SK-N-SH treated with all-trans-retinoic acid at 6 μM for 48 hours (cell line): ENCODE measurements at regions not wholly inside any gene's neighbourhood (a gene's known extent, or its start where the extent isn't known, plus 50 kb on each side); places are given as distances from the start of the nearest gene placed in this dataset.

Experiments
- BACH2 ChIP-seq: fragments of 250-450 bp; sonication (Bioruptor Pico); IDR thresholded peaks from 2 replicates; pipeline ENCODE4 v1.9.0; 2021; ENCODE audit warnings: mild to moderate bottlenecking, borderline replicate concordance
- CSDC2 ChIP-seq: fragments of 250-450 bp; sonication (Bioruptor Pico); IDR thresholded peaks from 2 replicates; pipeline ENCODE4 v1.5.0; 2020; ENCODE audit warnings: mild to moderate bottlenecking, moderate library complexity
- GLIS3 ChIP-seq: fragments of 250-450 bp; sonication (Bioruptor Pico); IDR thresholded peaks from 2 replicates; pipeline ENCODE4 v1.5.0; 2020; ENCODE audit warnings: mild to moderate bottlenecking, moderate library complexity
- OSR1 ChIP-seq: fragments of 250-450 bp; sonication (Bioruptor Pico); IDR thresholded peaks from 2 replicates; pipeline ENCODE4 v1.8.0; 2022; ENCODE audit warnings: moderate library complexity, mild to moderate bottlenecking, inconsistent platforms
- PATZ1 ChIP-seq: fragments of 250-450 bp; sonication (Bioruptor Pico); IDR thresholded peaks from 2 replicates; pipeline ENCODE4 v1.8.0; 2020; ENCODE audit warnings: mild to moderate bottlenecking, moderate library complexity, borderline replicate concordance
- RARB ChIP-seq: fragments of 250-450 bp; sonication (Bioruptor Pico); IDR thresholded peaks from 2 replicates; pipeline ENCODE4 v1.8.0; 2021; ENCODE audit warnings: mild to moderate bottlenecking, moderate library complexity
- TSHZ2 ChIP-seq: fragments of 250-450 bp; sonication (Bioruptor Pico); IDR thresholded peaks from 2 replicates; pipeline ENCODE4 v1.5.0; 2020; ENCODE audit warnings: mild to moderate bottlenecking, moderate library complexity
- ZFP3 ChIP-seq: fragments of 250-450 bp; sonication (Bioruptor Pico); IDR thresholded peaks from 2 replicates; pipeline ENCODE4 v1.5.0; 2020; ENCODE audit warnings: mild to moderate bottlenecking, moderate library complexity
- ZFP30 ChIP-seq: fragments of 450-650 bp; formaldehyde crosslinking; IDR thresholded peaks from 2 replicates; pipeline ENCODE4 v1.5.0; 2022; ENCODE audit warnings: mild to moderate bottlenecking, moderate library complexity
- ZNF70 ChIP-seq: fragments of 450-650 bp; formaldehyde crosslinking; IDR thresholded peaks from 2 replicates; pipeline ENCODE4 v1.5.0; 2020; ENCODE audit warnings: mild to moderate bottlenecking, moderate library complexity

GRCh38 chr7:156179872-156180390, 367.7 kb upstream of the SHH start:
- no peak for TF ChIP-seq CSDC2 (CRISPR knock-in tag)
- no peak for TF ChIP-seq PATZ1 (CRISPR knock-in tag)
- TF ChIP-seq TSHZ2 (CRISPR knock-in tag) = no peak
- no peak for TF ChIP-seq ZNF70 (CRISPR knock-in tag)
- TF ChIP-seq ZFP30 (CRISPR knock-in tag) = no peak
- no peak for TF ChIP-seq ZFP3
- TF ChIP-seq RARB (CRISPR knock-in tag) = no peak
- TF ChIP-seq GLIS3 (CRISPR knock-in tag) = no peak
- no peak for TF ChIP-seq OSR1 (CRISPR knock-in tag)
- TF ChIP-seq BACH2 (CRISPR knock-in tag) = no peak
